Esophagus squamous epithelium (tissue), 5 donors: ENCODE measurements at regions not wholly inside any gene's neighbourhood (a gene's known extent, or its start where the extent isn't known, plus 50 kb on each side); places are given as distances from the start of the nearest gene placed in this dataset.

Experiments used
- DNase-seq: peaks from one replicate; lab custom pipeline; 2025; lab: John Stamatoyannopoulos, UW
- H3K27ac ChIP-seq, 4 donors: fragments of 200-600 bp; sonication (generic); one replicate each; pipeline ENCODE4 v1.5.1; 2016 to 2019; ENCODE audit warnings: mild to moderate bottlenecking in 1 of 4
- H3K27me3 ChIP-seq, 4 donors: fragments of 200-600 bp; sonication (generic); 1 replicate in 3 of 4; 2 replicates in 1 of 4; pipeline versions ENCODE4 v1.5.1 to v1.6.0; 2017 to 2021; ENCODE audit warnings: antibody characterized with exemption in 1 of 4
- H3K36me3 ChIP-seq, 3 donors: fragments of 200-600 bp; sonication (generic); one replicate each; pipeline ENCODE4 v1.5.1; 2016 to 2019
- H3K4me1 ChIP-seq, 3 donors: fragments of 200-600 bp; sonication (generic); one replicate each; pipeline ENCODE4 v1.5.1; 2017 to 2019
- H3K4me3 ChIP-seq, 4 donors: fragments of 200-600 bp; sonication (generic); 1 replicate in 3 of 4; 2 replicates in 1 of 4; pipeline ENCODE4 v1.5.1; 2016 to 2019; ENCODE audit warnings: mild to moderate bottlenecking in 2 of 4, moderate library complexity in 1 of 4
- H3K9me3 ChIP-seq, 3 donors: fragments of 200-600 bp; sonication (generic); one replicate each; pipeline ENCODE4 v1.5.1; 2016 to 2019
- POLR2A ChIP-seq, 4 donors: fragments of 450-650 bp; IDR thresholded peaks; one replicate each; pipeline ENCODE4 v1.6.1; 2017; ENCODE audit warnings: antibody characterized with exemption in 4 of 4, mild to moderate bottlenecking in 4 of 4, moderate library complexity in 3 of 4
- WGBS, 2 donors: methylation state at CpG; one replicate each; pipeline ENCODE4 v1.1.5; 2018; 5-methylcytosine and 5-hydroxymethylcytosine counted together
- intact Hi-C: fragments of 100-400 bp; cut with DNase I; formaldehyde crosslinking; loops from one replicate; pipeline ENCODE4 v1.15.0; 2022
- TF ChIP-seq, protein P1 (sequence below), 6 experiments: fragments of 450-650 bp in 4 of 6; fragments of 200-600 bp in 2 of 6; sonication (generic) in 2 of 6; IDR thresholded peaks; one replicate each; pipeline ENCODE4 v1.5.1; 2016 to 2019; ENCODE audit warnings: antibody characterized with exemption in 6 of 6, mild to moderate bottlenecking in 4 of 6, moderate library complexity in 4 of 6
- donor health status: DM: yes; HTN: yes; CAD: no.

- no peak for DNase-seq
- no peak overlapping the region for H3K4me3 ChIP-seq
Measured at GRCh38 chr16:55044201-55044975, 113.7 kb downstream of the IRX5 start.

DNA sequence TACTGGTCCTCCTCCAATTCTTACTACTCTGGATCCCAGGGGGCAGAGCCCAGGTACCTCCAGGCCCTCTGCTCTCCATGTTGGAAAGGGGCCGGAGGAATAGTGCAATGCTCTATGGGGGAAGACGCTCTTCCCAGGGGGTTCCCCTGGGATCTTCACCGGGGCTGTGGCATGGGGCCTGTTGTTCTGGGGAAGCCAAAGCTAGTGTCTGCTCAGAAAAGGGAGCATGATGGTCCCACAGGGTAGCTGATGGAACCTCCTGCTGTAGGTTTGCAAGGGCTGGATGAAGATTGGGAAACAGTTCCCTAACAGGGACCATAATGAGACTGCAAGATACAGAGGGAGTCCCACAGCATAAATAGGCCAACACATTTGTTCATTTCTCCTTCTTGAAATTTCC is 114.7 kb downstream of the IRX5 start:
- Histone ChIP-seq H3K27me3 (peaks cover 0 to 25% (median 0%) of the 10 kb centered on the region in 4 donors), H3K4me1 (no peaks in the 10 kb centered on the region), H3K36me3 (no peaks in the 10 kb centered on the region), H3K27ac (no peak overlapping the region), H3K9me3 (no peaks in the 10 kb centered on the region), H3K4me3 (no peak overlapping the region)
- TF ChIP-seq, protein P1, sequence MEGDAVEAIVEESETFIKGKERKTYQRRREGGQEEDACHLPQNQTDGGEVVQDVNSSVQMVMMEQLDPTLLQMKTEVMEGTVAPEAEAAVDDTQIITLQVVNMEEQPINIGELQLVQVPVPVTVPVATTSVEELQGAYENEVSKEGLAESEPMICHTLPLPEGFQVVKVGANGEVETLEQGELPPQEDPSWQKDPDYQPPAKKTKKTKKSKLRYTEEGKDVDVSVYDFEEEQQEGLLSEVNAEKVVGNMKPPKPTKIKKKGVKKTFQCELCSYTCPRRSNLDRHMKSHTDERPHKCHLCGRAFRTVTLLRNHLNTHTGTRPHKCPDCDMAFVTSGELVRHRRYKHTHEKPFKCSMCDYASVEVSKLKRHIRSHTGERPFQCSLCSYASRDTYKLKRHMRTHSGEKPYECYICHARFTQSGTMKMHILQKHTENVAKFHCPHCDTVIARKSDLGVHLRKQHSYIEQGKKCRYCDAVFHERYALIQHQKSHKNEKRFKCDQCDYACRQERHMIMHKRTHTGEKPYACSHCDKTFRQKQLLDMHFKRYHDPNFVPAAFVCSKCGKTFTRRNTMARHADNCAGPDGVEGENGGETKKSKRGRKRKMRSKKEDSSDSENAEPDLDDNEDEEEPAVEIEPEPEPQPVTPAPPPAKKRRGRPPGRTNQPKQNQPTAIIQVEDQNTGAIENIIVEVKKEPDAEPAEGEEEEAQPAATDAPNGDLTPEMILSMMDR (IDR thresholded peaks at IDR 0.05), result no peak
- TF ChIP-seq POLR2A (IDR thresholded peaks at IDR 0.05), result no peak
- no peak for DNase-seq
- WGBS, 2 donors, result 63 to 79% methylated on average over 2 to 3 of the region's 3 CpGs
- intact Hi-C loops, result no loop called here

More at GRCh38 chr16:55044201-55044975, 113.7 kb downstream of the IRX5 start:
- H3K27ac ChIP-seq, result no peak overlapping the region
- 54 to 62% methylated on average over 4 to 11 of the region's 11 CpGs for WGBS, 2 donors
- peaks cover 0 to 31% (median 0%) of the 10 kb centered on the region in 4 donors for H3K27me3 ChIP-seq
- H3K9me3 ChIP-seq, result no peaks in the 10 kb centered on the region
- TF ChIP-seq, protein P1 (IDR thresholded peaks at IDR 0.05), result no peak
- TF ChIP-seq POLR2A (IDR thresholded peaks at IDR 0.05), result no peak
- intact Hi-C loops, result no loop called here
- no peaks in the 10 kb centered on the region for H3K4me1 ChIP-seq
- H3K36me3 ChIP-seq, result no peaks in the 10 kb centered on the region

DNA sequence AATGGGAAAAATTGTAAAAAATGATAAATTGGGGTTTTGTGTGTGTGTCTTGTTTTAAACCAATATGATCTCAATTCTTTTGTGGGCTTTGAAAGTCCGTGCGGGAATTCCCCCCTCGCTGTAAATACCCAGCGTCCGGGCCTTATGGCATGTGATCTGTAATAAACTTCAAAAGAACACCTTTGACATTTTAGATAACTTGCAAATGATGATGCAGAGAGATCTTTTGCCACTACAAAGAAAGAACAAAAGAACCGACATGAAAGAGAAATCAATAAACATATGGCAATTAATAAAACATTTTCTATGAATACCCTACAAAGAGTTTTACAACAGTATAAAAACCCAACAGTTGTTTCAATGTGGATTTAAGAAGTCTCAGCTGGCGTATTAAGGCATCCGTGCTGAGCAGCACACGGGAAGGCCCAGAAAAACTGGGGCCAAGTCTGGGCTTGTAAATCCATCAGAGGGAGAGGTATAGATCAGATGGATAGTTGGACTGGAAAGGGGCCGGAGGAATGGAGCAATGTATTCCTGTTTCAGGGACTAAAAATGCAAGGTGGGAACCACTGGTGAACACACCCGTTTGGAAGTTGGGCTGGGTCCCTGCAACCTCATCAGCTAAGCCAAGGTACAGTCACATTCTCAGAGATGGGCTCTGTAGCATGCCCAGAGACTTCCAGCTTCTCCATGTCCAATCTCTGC is 115.2 kb downstream of the IRX5 start:
- Histone ChIP-seq H3K4me1 (no peaks in the 10 kb centered on the region), H3K4me3 (no peak overlapping the region), H3K9me3 (no peaks in the 10 kb centered on the region), H3K36me3 (no peaks in the 10 kb centered on the region), H3K27ac (no peak overlapping the region), H3K27me3 (peaks cover 0 to 19% (median 0%) of the 10 kb centered on the region in 4 donors)
- WGBS, 2 donors, result 59 to 60% methylated on average over 10 to 11 of the region's 11 CpGs
- intact Hi-C loops, result no loop called here
- DNase-seq, result no peak
- TF ChIP-seq, protein P1 (IDR thresholded peaks at IDR 0.05), result no peak
- TF ChIP-seq POLR2A (IDR thresholded peaks at IDR 0.05), result no peak

- H3K27ac ChIP-seq, result no peak overlapping the region
- intact Hi-C loops, result no loop called here
- 86 to 98% methylated on average over 6 of the region's 6 CpGs for WGBS, 2 donors
- no peak overlapping the region for H3K4me3 ChIP-seq
- H3K27me3 ChIP-seq, result peaks cover 0 to 18% (median 0%) of the 10 kb centered on the region in 4 donors
- no peaks in the 10 kb centered on the region for H3K36me3 ChIP-seq
- no peaks in the 10 kb centered on the region for H3K4me1 ChIP-seq
- H3K9me3 ChIP-seq, result no peaks in the 10 kb centered on the region
- TF ChIP-seq POLR2A (IDR thresholded peaks at IDR 0.05), result no peak
- TF ChIP-seq, protein P1 (IDR thresholded peaks at IDR 0.05), result no peak
- DNase-seq, result no peak
Measured at GRCh38 chr16:55046513-55046912, 115.8 kb downstream of the IRX5 start.

GRCh38 chr16:55046916-55047315 is 116.3 kb downstream of the IRX5 start:
- intact Hi-C loops, result no loop called here
- 83 to 100% methylated on average over 1 to 3 of the region's 4 CpGs for WGBS, 2 donors

More at GRCh38 chr16:55046916-55047315, 116.3 kb downstream of the IRX5 start:
- no peak for DNase-seq
- no peaks in the 10 kb centered on the region for H3K4me1 ChIP-seq
- H3K4me3 ChIP-seq, result no peak overlapping the region
- no peaks in the 10 kb centered on the region for H3K36me3 ChIP-seq
- H3K9me3 ChIP-seq, result no peaks in the 10 kb centered on the region
- H3K27ac ChIP-seq, result no peak overlapping the region
- no peak for TF ChIP-seq POLR2A (IDR thresholded peaks at IDR 0.05)
- TF ChIP-seq, protein P1 (IDR thresholded peaks at IDR 0.05), result no peak
- H3K27me3 ChIP-seq, result peaks cover 0 to 18% (median 0%) of the 10 kb centered on the region in 4 donors
